GM21737 (cell line): ENCODE measurements at regions not wholly inside any gene's neighbourhood (a gene's known extent, or its start where the extent isn't known, plus 50 kb on each side); places are given as distances from the start of the nearest gene placed in this dataset.

Experiments used
- ATAC-seq: cut with Tn5 transposase; IDR thresholded peaks from one replicate; pipeline ENCODE4 v1.9.1; 2021; ENCODE audit warnings: mild to moderate bottlenecking, moderate library complexity; ENCODE audit not compliant: unreplicated experiment

- no peak for ATAC-seq
Measured at GRCh38 chr15:95865330-95865739, 465.2 kb upstream of the NR2F2 start.

- no peak for ATAC-seq
Measured at GRCh38 chr15:95866711-95867440, 463.6 kb upstream of the NR2F2 start.

- no peak for ATAC-seq
Measured at GRCh38 chr15:95868450-95868849, 462.1 kb upstream of the NR2F2 start.

GRCh38 chr15:95868970-95869369 lies 461.5 kb upstream of the NR2F2 start:
- no peak for ATAC-seq

- ATAC-seq, result no peak
Measured at GRCh38 chr15:95869920-95870319, 460.6 kb upstream of the NR2F2 start.

GRCh38 chr15:95872366-95872771 lies 458.1 kb upstream of the NR2F2 start:
- ATAC-seq, result no peak

GRCh38 chr15:95874637-95875036 lies 455.9 kb upstream of the NR2F2 start:
- no peak for ATAC-seq

- ATAC-seq, result no peak
Measured at GRCh38 chr15:95875121-95875643, 455.3 kb upstream of the NR2F2 start.

GRCh38 chr15:95880031-95880570 lies 450.4 kb upstream of the NR2F2 start:
- no peak for ATAC-seq

- ATAC-seq, result no peak
Measured at GRCh38 chr15:95880630-95881029, 449.9 kb upstream of the NR2F2 start.

GRCh38 chr15:95883064-95883463 lies 447.4 kb upstream of the NR2F2 start:
- no peak for ATAC-seq

GRCh38 chr15:95884276-95884675 lies 446.2 kb upstream of the NR2F2 start:
- ATAC-seq, result no peak

- no peak for ATAC-seq
Measured at GRCh38 chr15:95887666-95888390, 442.7 kb upstream of the NR2F2 start.

- ATAC-seq, result no peak
Measured at GRCh38 chr15:95888762-95889161, 441.7 kb upstream of the NR2F2 start.

- ATAC-seq, result no peak
Measured at GRCh38 chr15:95894407-95894956, 436.0 kb upstream of the NR2F2 start.

- ATAC-seq, result no peak
Measured at GRCh38 chr15:95895508-95895907, 435.0 kb upstream of the NR2F2 start.

GRCh38 chr15:95897651-95898050 lies 432.8 kb upstream of the NR2F2 start:
- no peak for ATAC-seq

GRCh38 chr15:95898761-95899160 lies 431.7 kb upstream of the NR2F2 start:
- ATAC-seq, result no peak

GRCh38 chr15:95901271-95901670 lies 429.2 kb upstream of the NR2F2 start:
- no peak for ATAC-seq

- no peak for ATAC-seq
Measured at GRCh38 chr15:95902606-95903005, 427.9 kb upstream of the NR2F2 start.

- ATAC-seq, result no peak
Measured at GRCh38 chr15:95903352-95903751, 427.1 kb upstream of the NR2F2 start.
